SU-DHL-6 (cell line): ENCODE measurements at regions not wholly inside any gene's neighbourhood (a gene's known extent, or its start where the extent isn't known, plus 50 kb on each side); places are given as distances from the start of the nearest gene placed in this dataset.

Experiments
- H2AFZ ChIP-seq: fragments of 200-600 bp; sonication (generic); 2 replicates; pipeline ENCODE4 v1.6.1; 2014; ENCODE audit warnings: low read depth, mild to moderate bottlenecking, moderate library complexity, mixed read lengths, antibody characterized with exemption, low read length; ENCODE audit not compliant: severe bottlenecking
- H3F3A ChIP-seq: fragments of 200-600 bp; shearing (Covaris generic); 2 replicates; pipeline ENCODE4 v1.6.0; 2016; ENCODE audit warnings: antibody characterized with exemption, mild to moderate bottlenecking; ENCODE audit not compliant: insufficient read depth
- H3K27ac ChIP-seq: fragments of 200-600 bp; sonication (generic); 2 replicates; pipeline ENCODE4 v1.5.1; 2016; ENCODE audit warnings: low read depth, mild to moderate bottlenecking, low read length, moderate library complexity, mixed read lengths
- H3K27me3 ChIP-seq: fragments of 200-600 bp; sonication (generic), shearing (Covaris generic); 2 replicates; pipeline ENCODE4 v1.6.0; 2014; ENCODE audit warnings: mild to moderate bottlenecking, low read length
- H3K36me3 ChIP-seq: fragments of 200-600 bp; sonication (generic); 2 replicates; pipeline ENCODE4 v1.6.1; 2014; ENCODE audit warnings: mild to moderate bottlenecking, low read length, mixed read lengths
- H3K4me2 ChIP-seq: fragments of 300-600, 200-600 bp; shearing (Covaris generic), sonication (generic); 2 replicates; pipeline ENCODE4 v1.6.0; 2014; ENCODE audit warnings: low read length, low read depth, mild to moderate bottlenecking; ENCODE audit not compliant: poor library complexity, severe bottlenecking
- H3K4me3 ChIP-seq: fragments of 200-600 bp; sonication (generic); 2 replicates; pipeline ENCODE4 v1.5.1; 2014; ENCODE audit warnings: antibody characterized with exemption, low read length, mild to moderate bottlenecking, mixed read lengths; ENCODE audit not compliant: insufficient read depth, poor library complexity, severe bottlenecking
- H3K79me2 ChIP-seq: fragments of 200-600 bp; sonication (generic); 2 replicates; pipeline ENCODE4 v1.6.1; 2014; ENCODE audit warnings: mild to moderate bottlenecking, low read length, moderate library complexity; ENCODE audit not compliant: insufficient read depth
- H3K9ac ChIP-seq: fragments of 200-600 bp; sonication (generic); 2 replicates; pipeline ENCODE4 v1.7.0; 2014; ENCODE audit warnings: mild to moderate bottlenecking, low read length
- H3K9me2 ChIP-seq: fragments of 200-600 bp; sonication (generic); replicated peaks from 2 replicates; pipeline ENCODE4 v1.6.1; 2014; ENCODE audit warnings: low read length; ENCODE audit not compliant: insufficient read depth
- H3K9me3 ChIP-seq: fragments of 200-600 bp; sonication (generic); 2 replicates; pipeline ENCODE4 v1.6.1; 2014; ENCODE audit warnings: low read length, mixed read lengths; ENCODE audit not compliant: insufficient read depth
- H4K20me1 ChIP-seq: fragments of 200-600 bp; sonication (generic); 2 replicates; pipeline ENCODE4 v1.6.1; 2014; ENCODE audit warnings: low read depth, mild to moderate bottlenecking, antibody characterized with exemption, low read length, moderate library complexity, mixed read lengths
- EZH2phosphoT487 ChIP-seq: fragments of 200-600 bp; sonication (generic), shearing (Covaris generic); conservative IDR thresholded peaks from 2 replicates; pipeline ENCODE4 v1.6.1; 2018; ENCODE audit warnings: mild to moderate bottlenecking, antibody characterized with exemption, low read length, moderate library complexity, mixed read lengths
- TF ChIP-seq, protein P1 (sequence below): fragments of 200-600 bp; sonication (generic); IDR thresholded peaks from one replicate; pipeline ENCODE4 v1.5.1; 2017; ENCODE audit warnings: antibody characterized with exemption, mild to moderate bottlenecking, low read length, moderate library complexity; ENCODE audit not compliant: insufficient read depth, poor library complexity, severe bottlenecking

- Histone ChIP-seq H3K27ac (no peak overlapping the region), H3K27me3 (no peaks in the 10 kb centered on the region), H3K36me3 (no peaks in the 10 kb centered on the region), H2AFZ (no peak overlapping the region), H3F3A (no peaks in the 10 kb centered on the region), H3K4me2 (no peak overlapping the region), H3K9me2 (no peaks in the 10 kb centered on the region), H4K20me1 (no peaks in the 10 kb centered on the region), H3K9ac (no peak overlapping the region), H3K4me3 (no peak overlapping the region), H3K9me3 (no peaks in the 10 kb centered on the region), H3K79me2 (no peaks in the 10 kb centered on the region)
- TF ChIP-seq EZH2phosphoT487: no peak
These were observed 65.4 kb downstream of the GPR6 start for GRCh38 chr6:110043366-110043994.

GRCh38 chr6:110044096-110044495, 66.0 kb downstream of the GPR6 start:
- Histone ChIP-seq H3K4me2 (no peak overlapping the region), H3K9ac (no peak overlapping the region), H4K20me1 (no peaks in the 10 kb centered on the region), H3K27me3 (no peaks in the 10 kb centered on the region), H3K27ac (no peak overlapping the region), H3K9me2 (no peaks in the 10 kb centered on the region), H3K4me3 (no peak overlapping the region), H3K79me2 (no peaks in the 10 kb centered on the region), H3F3A (no peaks in the 10 kb centered on the region), H3K36me3 (no peaks in the 10 kb centered on the region), H3K9me3 (no peaks in the 10 kb centered on the region), H2AFZ (no peak overlapping the region)
- TF ChIP-seq, protein P1, sequence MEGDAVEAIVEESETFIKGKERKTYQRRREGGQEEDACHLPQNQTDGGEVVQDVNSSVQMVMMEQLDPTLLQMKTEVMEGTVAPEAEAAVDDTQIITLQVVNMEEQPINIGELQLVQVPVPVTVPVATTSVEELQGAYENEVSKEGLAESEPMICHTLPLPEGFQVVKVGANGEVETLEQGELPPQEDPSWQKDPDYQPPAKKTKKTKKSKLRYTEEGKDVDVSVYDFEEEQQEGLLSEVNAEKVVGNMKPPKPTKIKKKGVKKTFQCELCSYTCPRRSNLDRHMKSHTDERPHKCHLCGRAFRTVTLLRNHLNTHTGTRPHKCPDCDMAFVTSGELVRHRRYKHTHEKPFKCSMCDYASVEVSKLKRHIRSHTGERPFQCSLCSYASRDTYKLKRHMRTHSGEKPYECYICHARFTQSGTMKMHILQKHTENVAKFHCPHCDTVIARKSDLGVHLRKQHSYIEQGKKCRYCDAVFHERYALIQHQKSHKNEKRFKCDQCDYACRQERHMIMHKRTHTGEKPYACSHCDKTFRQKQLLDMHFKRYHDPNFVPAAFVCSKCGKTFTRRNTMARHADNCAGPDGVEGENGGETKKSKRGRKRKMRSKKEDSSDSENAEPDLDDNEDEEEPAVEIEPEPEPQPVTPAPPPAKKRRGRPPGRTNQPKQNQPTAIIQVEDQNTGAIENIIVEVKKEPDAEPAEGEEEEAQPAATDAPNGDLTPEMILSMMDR: no peak
- TF ChIP-seq EZH2phosphoT487: no peak

DNA sequence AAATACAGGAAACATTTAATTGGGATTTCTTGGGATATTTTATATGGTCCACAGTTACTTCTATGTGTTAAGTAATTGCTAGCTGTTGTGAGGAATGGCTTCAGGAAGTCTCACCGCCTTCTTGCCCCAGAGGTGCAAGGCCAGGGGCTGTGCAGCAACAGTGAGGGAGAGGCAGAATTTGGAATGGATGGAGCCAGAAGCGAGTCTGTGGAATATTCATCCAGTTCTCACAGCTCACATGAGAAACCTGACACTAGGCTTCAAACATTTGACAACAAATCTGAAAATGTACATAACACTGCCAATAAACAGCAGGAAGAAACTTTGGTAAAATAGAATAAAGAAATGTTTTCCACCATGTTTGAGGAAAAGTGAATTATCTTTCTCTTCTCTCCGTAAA, 66.5 kb downstream of the GPR6 start:
- no peak overlapping the region for H3K4me3 ChIP-seq
- no peaks in the 10 kb centered on the region for H3K9me2 ChIP-seq
- H3K79me2 ChIP-seq: no peaks in the 10 kb centered on the region
- no peaks in the 10 kb centered on the region for H3F3A ChIP-seq
- no peak overlapping the region for H3K9ac ChIP-seq
- H2AFZ ChIP-seq: no peak overlapping the region
- no peaks in the 10 kb centered on the region for H3K27me3 ChIP-seq
- H3K36me3 ChIP-seq: no peaks in the 10 kb centered on the region
- no peaks in the 10 kb centered on the region for H4K20me1 ChIP-seq
- TF ChIP-seq, protein P1: no peak
- TF ChIP-seq EZH2phosphoT487: no peak
- H3K9me3 ChIP-seq: no peaks in the 10 kb centered on the region
- H3K4me2 ChIP-seq: no peak overlapping the region
- H3K27ac ChIP-seq: no peak overlapping the region

DNA sequence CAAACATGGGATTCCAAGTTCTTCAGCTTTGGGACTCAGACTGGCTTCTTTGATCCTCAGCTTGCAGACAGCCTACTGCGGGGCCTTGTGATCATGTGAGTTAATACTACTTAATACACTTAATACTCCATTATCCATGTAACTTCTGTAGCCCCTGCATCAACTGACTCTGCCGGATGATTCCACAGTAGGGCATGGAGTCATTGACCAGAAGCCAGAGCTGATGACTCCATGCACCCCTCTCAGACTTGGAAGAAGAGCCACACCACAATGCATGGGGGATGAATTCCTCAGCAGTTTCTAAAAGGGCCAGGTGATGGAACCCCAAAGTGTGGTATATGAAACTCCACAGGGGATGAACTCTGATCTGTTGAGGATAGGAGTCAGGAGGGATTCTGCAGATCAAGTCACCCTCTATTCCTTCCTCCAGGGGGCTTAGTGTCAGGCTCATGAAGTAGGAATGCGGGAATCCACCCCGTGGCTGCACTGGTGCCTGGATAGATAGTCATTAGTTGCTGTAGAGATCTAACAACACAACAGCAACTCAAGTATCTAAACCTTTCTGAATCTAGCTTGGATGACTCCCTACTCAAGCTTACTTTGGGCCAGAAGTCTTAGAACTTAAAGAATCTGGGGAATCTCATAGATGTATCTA, 70.2 kb downstream of the GPR6 start:
- Histone ChIP-seq H3K4me2 (no peak overlapping the region), H3K27me3 (no peaks in the 10 kb centered on the region), H3K27ac (no peak overlapping the region), H3K9me2 (no peaks in the 10 kb centered on the region), H3K9me3 (no peaks in the 10 kb centered on the region), H3K36me3 (no peaks in the 10 kb centered on the region), H4K20me1 (no peaks in the 10 kb centered on the region), H3F3A (no peaks in the 10 kb centered on the region), H3K4me3 (no peak overlapping the region), H3K79me2 (no peaks in the 10 kb centered on the region), H2AFZ (no peak overlapping the region), H3K9ac (no peak overlapping the region)
- no peak for TF ChIP-seq EZH2phosphoT487
- TF ChIP-seq, protein P1: no peak
